Upper lobe of right lung (tissue), 1 donor: ENCODE measurements at regions not wholly inside any gene's neighbourhood (a gene's known extent, or its start where the extent isn't known, plus 50 kb on each side); places are given as distances from the start of the nearest gene placed in this dataset.
A peak's percentile ranks its signal among the peaks of the same experiment; 100 is the strongest.

ENCODE experiments used
- ATAC-seq: fragments of 200-7000 bp; cut with Tn5 transposase; one replicate; pipeline ENCODE4 v1.9.1; 2020; ENCODE audit warnings: mild to moderate bottlenecking, moderate library complexity
- DNase-seq: peaks from one replicate; pipeline ENCODE4 v3.0.0-alpha.2; 2020
- H3K27ac ChIP-seq: fragments of 200-600 bp; one replicate; pipeline ENCODE4 v1.8.0; 2022
- H3K27me3 ChIP-seq: fragments of 200-600 bp; one replicate; pipeline ENCODE4 v1.8.0; 2022; ENCODE audit warnings: mild to moderate bottlenecking
- H3K36me3 ChIP-seq: fragments of 200-600 bp; one replicate; pipeline ENCODE4 v1.8.0; 2022
- H3K4me1 ChIP-seq: fragments of 200-600 bp; one replicate; pipeline ENCODE4 v1.8.0; 2022
- H3K4me3 ChIP-seq: fragments of 200-600 bp; one replicate; pipeline ENCODE4 v1.8.0; 2022; ENCODE audit warnings: mild to moderate bottlenecking
- H3K9me3 ChIP-seq: fragments of 200-600 bp; one replicate; pipeline ENCODE4 v1.8.0; 2022
- intact Hi-C: fragments of 100-400 bp; cut with DNase I; formaldehyde crosslinking; loops from one replicate; pipeline ENCODE4 v1.11.0; 2022
- TF ChIP-seq, protein P1 (sequence below): fragments of 200-600 bp; IDR thresholded peaks from one replicate; pipeline ENCODE4 v1.8.0; 2022; ENCODE audit warnings: antibody characterized with exemption
- donor health status: DM: no; HTN: yes; CAD: no; lungs with severe emphysema.

DNA sequence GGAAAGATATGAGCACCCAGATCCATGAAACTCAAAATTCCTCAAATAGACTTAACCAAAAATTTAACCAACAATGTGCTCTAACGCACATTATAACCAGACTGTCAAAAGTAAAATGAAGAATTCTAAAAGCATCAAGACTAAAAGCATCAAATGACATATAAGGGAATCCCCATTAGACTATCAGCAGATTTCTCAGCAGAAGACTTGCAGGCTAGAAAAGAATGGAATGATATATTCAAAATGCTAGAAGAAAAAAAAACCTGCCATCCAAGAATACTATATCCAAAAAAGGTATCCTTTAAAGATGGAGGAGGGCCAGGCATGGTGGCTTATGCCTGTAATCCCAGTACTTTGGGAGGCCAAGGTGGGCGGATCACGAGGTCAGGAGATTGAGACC lies 117.5 kb upstream of the UBASH3B start:
- H3K36me3 ChIP-seq: no peaks in the 10 kb centered on the region
- no peak overlapping the region for H3K27ac ChIP-seq
- H3K9me3 ChIP-seq: peaks cover 11% of the 10 kb centered on the region
- H3K4me1 ChIP-seq: no peaks in the 10 kb centered on the region
- no peak overlapping the region for H3K4me3 ChIP-seq
- TF ChIP-seq, protein P1, sequence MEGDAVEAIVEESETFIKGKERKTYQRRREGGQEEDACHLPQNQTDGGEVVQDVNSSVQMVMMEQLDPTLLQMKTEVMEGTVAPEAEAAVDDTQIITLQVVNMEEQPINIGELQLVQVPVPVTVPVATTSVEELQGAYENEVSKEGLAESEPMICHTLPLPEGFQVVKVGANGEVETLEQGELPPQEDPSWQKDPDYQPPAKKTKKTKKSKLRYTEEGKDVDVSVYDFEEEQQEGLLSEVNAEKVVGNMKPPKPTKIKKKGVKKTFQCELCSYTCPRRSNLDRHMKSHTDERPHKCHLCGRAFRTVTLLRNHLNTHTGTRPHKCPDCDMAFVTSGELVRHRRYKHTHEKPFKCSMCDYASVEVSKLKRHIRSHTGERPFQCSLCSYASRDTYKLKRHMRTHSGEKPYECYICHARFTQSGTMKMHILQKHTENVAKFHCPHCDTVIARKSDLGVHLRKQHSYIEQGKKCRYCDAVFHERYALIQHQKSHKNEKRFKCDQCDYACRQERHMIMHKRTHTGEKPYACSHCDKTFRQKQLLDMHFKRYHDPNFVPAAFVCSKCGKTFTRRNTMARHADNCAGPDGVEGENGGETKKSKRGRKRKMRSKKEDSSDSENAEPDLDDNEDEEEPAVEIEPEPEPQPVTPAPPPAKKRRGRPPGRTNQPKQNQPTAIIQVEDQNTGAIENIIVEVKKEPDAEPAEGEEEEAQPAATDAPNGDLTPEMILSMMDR: no peak
- intact Hi-C loops: no loop called here
- DNase-seq (no peak), ATAC-seq (no peak)
- H3K27me3 ChIP-seq: no peaks in the 10 kb centered on the region

DNA sequence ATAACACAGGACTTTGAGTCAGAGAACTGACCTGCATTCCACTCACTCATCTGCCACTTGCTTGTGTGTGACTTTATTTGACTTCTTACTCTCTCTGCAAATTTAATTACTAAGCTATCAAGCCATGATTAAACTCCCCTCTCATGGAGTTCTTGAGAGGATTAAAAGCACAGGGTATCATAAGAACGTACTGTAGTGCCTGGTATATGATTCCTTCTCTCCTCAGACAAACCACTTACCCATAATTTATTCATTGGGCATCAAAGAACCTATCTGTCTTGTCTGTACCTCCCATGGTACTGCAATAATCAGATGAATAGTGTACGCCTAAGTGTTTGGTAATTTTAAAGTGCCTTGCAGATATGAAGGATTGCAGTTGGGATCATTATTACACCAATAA lies 130.6 kb upstream of the UBASH3B start:
- DNase-seq (no peak), ATAC-seq (no peak)
- H3K4me3 ChIP-seq: no peak overlapping the region
- no peak overlapping the region for H3K27ac ChIP-seq
- no peaks in the 10 kb centered on the region for H3K36me3 ChIP-seq
- no peaks in the 10 kb centered on the region for H3K27me3 ChIP-seq
- TF ChIP-seq, protein P1: no peak
- H3K9me3 ChIP-seq: no peaks in the 10 kb centered on the region
- H3K4me1 ChIP-seq: no peaks in the 10 kb centered on the region
- intact Hi-C loops: no loop called here

DNA sequence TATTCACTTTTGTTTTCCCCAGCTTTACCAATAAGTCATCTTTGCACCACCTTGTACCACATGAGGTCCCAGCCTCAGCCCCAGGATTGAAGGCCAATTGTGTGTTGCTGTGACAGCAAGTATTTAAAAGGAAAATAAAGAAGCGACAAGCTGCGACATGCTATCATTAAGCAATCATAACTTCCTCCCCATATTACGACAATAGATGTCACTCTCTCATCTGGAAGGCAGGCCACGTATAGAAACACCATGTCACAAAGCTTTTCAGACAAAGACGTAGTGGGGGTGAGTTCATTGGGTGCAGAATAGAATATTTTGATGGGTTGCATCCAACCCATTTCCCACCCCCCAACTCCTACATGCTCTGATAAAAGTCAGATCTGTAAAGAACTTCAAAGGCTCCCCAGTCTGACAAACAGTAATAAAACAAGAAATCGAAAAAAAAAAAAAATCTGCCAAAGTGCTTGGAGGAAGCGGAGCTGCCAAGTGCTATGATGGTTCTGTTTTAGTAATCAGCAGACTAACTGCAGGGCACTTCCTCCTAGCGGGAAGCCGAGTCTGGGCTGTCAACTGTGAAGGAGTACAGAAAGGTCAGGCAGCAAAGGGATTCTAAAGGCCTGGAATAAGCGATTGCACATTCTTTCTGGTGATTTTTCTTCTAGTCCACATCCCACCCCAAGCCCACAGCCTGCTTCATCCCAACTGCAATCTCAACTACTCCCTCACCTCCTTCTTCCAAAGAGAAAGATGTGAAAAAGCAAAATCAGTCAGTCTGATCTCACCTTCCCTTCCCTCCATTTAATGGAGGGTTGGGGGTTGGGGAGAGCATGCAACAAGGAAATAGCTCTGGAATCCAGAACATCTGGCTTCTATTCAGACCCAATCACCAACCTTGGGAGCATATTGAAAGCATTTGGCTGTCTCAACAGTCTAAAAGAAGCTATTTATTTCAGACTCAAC lies 131.4 kb upstream of the UBASH3B start:
- ATAC-seq (peak; percentile 75), DNase-seq (no peak)
- Histone ChIP-seq H3K9me3 (no peaks in the 10 kb centered on the region), H3K27ac (no peak overlapping the region), H3K36me3 (no peaks in the 10 kb centered on the region), H3K27me3 (no peaks in the 10 kb centered on the region), H3K4me3 (no peak overlapping the region), H3K4me1 (no peaks in the 10 kb centered on the region)
- TF ChIP-seq, protein P1: no peak
- intact Hi-C loops: no loop called here

DNA sequence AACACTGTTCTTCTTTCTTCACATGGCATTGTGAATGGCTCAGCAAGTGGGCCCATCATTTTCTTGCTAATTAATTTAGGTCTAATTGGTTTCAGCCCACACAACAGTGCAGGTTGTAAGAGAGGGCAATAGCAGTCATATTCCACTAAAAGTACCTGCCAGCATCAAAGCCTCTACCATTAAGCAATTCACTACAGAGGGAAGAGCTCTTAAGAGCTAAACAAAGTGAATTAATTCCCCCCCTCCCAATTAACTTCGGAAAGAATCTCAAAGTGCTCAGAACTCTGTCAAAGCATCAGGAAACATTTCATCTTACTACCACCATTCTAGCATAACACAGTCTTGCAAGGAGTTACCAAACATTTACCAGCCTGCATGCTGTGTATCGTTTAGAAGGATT lies 133.9 kb upstream of the UBASH3B start:
- no peaks in the 10 kb centered on the region for H3K36me3 ChIP-seq
- H3K4me1 ChIP-seq: no peaks in the 10 kb centered on the region
- no peaks in the 10 kb centered on the region for H3K27me3 ChIP-seq
- DNase-seq (no peak), ATAC-seq (no peak)
- intact Hi-C loops: no loop called here
- TF ChIP-seq, protein P1: no peak
- no peaks in the 10 kb centered on the region for H3K9me3 ChIP-seq
- H3K4me3 ChIP-seq: no peak overlapping the region
- H3K27ac ChIP-seq: no peak overlapping the region

DNA sequence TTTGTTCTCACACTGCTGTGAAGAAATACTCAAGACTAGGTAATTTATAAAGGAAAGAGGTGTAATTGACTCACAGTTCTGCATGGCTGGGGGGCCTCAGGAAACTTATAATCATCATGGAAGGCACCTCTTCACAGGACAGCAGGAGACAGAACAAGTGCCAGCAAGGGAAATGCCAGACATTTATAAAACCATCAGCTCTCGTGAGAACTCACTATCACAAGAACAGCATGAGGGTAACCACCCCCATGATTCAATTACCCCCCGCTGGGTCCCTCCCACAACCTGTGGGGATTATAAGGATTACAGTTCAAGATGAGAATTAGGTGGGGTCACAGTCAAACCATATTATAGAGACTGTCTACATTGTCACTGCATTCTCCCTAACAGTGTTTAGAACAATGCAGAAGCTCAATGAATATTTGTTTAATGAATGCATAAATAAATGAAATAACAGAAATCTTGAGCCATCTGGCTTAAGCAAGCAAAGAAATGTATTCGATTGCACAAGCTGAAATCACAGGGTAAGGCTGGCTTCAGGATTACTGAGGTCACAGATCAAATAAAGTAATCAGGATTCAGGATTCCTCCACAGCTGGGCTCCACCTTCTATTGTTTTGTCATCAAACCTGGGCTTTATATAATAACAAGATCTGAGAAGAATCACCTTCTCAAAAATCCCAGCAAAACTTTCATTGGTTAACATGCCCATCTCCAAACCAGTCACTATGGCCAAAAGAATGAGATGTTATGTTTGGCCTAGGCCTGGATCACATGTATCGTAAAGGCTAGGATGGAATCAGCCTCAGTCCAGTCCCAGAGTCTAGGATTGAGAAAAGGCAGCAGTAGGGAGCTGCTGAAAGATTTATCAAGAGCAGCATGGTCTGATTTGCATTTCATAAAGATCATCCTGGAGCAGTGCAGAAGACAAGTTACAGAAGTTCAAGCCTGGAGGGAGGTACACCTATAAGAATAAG lies 137.8 kb upstream of the UBASH3B start:
- no peaks in the 10 kb centered on the region for H3K27me3 ChIP-seq
- DNase-seq: no peak
- TF ChIP-seq, protein P1: no peak
- no peak overlapping the region for H3K4me3 ChIP-seq
- no peak for ATAC-seq
- no peaks in the 10 kb centered on the region for H3K36me3 ChIP-seq
- H3K27ac ChIP-seq: no peak overlapping the region
- H3K9me3 ChIP-seq: no peaks in the 10 kb centered on the region
- H3K4me1 ChIP-seq: no peaks in the 10 kb centered on the region
- intact Hi-C loops: no loop called here
